T follicular helper cell (primary cell): ENCODE measurements at regions not wholly inside any gene's neighbourhood (a gene's known extent, or its start where the extent isn't known, plus 50 kb on each side); places are given as distances from the start of the nearest gene placed in this dataset.

ENCODE experiments used
- DNase-seq: peaks from one replicate; pipeline ENCODE4 v3.0.0-alpha.2; 2020; ENCODE audit warnings: low read depth

DNA sequence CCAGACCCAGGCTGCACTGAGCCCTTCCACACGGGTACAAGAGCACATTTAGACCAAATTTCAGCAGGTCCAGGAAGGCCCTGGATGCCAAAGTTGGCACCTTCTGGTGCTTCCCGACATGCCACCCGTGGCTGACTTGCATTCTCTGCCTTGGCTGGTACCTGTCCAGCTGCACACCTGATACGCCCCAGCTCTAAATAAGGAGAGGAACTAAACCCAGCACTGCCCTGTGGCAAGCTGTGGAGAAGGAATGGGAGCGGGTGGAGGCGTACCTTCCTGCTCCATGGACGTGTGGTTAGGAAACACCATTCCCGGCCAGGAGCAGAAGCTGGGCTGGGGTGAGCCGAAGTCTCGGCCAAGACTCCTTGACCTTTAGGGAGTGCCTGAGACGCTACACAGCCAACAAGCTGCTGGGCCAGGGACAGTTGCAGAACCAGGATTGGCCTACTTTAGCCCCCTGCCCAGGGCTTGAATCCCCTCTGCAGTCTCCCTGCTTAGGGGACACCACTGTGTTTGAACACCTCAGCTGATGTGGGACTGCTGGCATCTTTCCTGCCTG, 86.5 kb upstream of the TAF1B start:
- no peak for DNase-seq

DNA sequence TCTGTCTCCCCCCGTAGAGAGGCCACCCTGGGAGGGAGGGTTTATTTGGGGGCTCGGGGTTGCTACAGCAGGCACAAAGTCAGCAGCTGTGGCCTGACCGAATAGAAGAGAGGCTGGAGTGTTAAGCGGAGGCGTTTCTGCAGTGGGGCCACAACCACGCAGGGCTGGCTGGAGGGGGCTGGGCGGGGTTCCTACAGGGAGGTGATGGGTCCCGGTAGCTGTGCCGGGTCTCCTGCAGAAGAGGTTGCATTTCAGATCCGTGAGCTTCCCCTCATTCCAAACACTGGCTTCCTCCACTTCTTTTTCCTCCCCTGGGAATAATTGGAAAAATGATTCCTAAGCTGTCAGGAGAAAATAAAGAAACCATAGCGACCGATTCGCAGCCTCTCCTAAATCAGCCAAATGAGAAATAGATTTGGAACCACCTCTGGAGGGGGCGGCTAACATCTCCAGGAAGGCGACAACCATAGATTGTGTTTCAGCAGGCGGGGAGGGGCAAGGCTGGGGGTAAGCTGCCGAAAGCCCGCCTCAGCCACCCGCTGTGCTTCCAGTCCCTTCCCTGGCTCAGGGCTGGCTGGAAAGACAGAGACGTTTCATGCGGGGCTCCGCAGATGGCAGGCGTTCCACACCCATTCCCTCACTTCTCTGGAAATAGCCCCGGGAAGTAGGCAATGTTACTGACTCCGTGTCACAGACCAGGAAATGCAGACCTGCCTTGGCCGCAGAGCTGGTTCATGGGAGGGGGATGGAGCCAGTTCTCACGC, 85.6 kb upstream of the TAF1B start:
- DNase-seq: no peak

DNA sequence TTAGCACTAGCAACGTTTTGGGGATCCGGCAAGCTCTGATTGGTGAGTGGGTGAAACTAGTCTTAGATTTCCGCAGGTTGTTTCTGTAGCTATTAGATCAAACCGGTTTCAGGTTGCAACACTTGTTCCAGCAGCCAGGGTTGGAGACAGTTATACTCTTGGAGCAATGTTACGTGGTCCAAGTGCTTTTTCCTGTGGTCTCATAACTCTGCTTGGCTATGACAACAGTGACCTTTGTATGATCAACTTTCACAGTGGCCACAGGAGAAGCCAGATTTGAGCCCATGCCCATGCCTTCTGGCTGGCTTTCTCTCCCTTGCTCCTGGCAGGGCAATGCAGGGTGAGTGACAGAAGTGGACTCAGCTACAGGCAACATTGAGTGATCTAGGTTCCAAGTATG, 84.5 kb upstream of the TAF1B start:
- no peak for DNase-seq

DNA sequence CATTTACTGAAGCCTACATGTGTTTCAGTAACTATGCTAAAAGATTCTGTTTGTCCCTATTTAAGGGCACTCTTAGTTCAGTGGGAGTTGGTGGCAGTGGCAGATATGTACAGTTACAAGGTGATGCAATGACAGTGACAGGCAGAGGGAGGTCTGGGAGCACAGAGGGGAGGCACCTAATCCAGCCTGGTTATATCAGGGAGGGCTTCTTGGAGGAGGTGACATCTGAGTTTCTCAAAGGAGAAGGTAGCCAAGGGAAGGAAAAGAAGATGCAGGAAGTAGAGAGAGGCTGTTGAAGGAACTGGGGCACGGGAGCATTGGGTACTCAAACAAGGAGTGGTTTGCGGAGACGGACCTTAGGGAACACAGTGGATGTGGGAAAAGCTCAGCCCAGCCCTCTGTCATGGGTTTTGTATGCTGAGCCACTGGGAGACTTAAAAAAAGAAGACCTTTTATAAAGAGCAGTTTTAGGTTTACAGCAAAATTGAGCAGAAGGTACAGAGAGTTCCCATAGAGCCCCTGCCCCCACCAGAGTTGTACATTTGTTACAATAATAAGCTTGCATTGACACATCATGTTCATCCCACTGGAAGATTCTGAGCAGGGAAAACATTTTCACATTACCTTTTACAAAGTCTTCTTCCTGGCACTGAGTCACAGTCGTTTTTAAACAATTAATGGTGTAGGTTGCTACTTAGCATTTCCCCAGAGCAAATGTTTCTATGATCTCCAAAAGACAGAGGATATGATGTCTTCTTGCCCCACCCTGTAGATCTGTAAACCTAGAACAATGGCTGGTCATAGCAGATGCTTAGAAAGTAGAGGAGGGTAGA, 83.0 kb upstream of the TAF1B start:
- DNase-seq: no peak

GRCh38 chr2:9760902-9761228, 82.4 kb upstream of the TAF1B start:
- no peak for DNase-seq

DNA sequence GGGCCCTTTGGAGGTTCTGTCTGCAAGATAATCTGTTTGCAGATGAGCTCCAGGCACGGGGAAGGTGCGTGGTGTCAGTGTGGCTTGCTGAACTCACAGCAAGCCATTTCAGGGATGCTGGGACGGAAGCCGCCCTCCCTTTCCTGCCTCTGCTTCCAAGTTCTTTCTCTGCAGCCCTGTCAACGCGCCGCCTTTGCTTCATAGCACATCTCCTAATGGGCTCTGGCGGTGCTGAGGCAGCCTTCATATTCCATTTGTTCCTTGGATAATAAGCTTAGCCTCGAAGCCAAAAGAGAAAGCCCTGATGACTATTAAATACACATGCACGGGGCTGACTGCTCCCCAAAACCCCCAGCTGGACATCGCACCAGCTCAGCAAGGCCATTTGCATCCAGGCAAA, 81.7 kb upstream of the TAF1B start:
- DNase-seq: no peak

GRCh38 chr2:9762164-9762563, 81.1 kb upstream of the TAF1B start:
- DNase-seq: no peak

DNA sequence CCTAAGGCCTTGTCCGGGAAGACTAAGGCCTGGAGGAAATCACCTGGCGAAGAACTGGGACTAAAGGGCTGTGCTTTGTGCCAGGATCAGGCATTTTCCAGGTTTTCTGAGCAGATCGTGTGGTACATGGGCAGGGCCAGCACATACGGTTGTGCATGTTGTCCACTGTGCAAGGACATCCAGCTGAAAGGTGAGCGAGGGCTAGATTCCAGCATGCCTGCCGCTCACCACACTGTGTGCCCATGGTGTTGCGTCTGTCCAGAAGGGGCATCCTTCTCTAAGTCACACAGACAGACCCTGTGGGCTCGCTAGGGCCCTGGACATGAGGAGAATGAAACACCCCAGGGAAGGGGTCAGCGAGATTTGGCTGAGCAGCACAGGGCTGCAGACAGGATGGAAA, 80.3 kb upstream of the TAF1B start:
- DNase-seq: no peak

DNA sequence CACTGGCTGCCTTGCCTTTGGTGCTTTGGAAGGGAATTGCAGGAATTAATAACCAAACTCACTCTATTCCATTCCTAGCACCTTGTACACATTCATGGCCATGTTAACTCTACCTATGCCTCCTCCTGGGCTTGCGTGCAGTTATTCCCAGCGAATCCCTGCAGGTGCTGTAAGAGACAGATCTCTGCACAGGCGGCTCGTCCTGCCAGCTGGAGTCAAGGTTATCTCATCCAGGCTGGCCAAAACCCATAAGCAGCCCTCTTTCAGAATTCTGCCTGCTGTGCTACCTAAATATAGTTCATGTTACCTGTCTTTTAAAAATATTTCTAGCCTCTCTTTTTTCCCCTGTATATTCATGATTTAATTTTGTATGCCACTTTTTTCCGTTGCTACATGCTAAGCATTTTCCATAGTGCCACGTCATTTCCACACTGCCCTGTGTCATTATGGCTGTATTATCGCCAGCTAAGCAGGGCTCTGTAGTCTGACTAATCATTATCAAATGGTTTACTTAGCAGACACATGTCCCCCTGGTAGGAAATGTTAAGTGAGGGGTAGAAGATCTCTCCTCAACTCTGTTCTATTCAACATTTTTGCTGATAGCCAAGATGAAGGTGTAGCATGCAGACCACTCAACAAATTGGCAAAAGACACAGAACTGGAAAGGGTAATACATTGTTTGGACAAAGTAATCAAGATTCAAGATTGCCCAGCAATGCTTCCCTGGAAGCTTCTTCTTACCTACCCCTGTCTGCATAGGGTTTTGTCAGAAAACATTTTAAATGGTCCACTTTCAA, 79.7 kb upstream of the TAF1B start:
- DNase-seq: no peak

DNA sequence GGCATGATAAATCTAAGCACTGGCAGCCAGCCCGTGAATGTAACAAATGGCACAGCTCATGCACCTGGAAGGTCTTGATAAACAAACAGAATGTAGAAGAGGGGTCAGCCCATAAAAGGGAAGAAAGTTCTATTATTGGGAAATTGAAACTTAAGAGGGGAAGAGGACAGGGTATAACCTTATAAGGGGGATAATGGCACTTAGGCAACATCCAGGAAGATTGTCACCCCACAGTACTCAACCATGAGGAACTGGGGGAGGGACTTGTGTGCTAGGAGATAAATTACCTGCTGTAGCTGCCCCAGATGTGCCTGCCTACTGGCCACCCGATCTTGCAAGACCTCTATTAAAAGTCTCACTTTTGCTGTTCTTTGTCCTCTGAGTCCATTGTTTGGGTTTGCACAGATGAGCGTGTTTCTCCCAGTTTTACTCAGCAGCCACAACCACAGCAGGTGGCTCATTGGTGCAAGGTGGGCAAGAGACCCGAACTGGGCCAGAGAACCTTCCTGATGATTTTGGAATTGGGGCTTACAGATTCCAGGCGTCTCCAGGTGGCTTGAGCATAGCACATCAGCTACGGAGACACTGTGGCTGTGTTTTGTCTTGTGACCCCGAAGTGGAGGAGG, 79.0 kb upstream of the TAF1B start:
- DNase-seq: no peak

DNA sequence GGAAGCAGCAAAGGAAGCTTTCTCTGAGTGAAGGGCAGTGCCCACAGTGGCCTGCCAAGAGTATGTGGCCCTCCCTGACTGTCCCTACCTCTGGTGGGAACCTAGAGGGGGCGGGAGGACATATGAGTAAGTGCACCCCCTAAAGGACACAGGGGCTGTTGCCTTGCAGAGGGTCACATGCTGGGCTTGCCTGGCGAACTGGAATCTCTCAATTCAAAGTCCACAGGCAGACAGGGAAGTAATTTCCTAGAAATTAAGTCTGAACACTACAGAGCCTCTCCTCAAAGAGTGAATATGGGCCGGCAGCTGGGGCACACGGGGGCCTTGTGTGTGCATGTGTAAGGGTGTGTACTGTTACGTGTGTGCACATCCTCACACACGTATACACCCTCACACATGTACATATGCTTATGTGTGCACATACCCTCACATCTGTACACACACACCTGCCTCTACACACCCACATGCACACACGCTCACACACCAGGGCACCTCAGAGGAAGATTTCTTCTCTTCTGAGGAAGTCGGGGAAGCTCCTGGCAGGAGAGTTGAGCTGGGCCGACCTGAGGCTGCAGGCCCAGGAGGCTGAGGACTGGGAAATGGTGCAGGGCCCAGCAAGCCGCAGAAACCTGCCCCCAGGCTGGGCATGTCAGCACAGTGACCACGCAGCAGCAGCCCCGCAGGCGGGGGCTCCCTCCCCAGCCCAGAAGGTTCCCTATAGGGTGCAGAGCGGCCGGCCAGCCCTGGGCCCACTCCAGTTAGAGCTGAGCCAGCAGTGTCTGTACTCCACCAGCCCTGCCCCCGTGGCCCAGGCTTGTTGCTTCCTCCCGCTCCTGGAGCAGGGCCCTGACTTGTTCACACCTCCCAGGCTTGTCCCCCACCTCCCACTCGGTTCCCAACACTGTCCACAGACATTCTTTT, 77.4 kb upstream of the TAF1B start:
- no peak for DNase-seq

DNA sequence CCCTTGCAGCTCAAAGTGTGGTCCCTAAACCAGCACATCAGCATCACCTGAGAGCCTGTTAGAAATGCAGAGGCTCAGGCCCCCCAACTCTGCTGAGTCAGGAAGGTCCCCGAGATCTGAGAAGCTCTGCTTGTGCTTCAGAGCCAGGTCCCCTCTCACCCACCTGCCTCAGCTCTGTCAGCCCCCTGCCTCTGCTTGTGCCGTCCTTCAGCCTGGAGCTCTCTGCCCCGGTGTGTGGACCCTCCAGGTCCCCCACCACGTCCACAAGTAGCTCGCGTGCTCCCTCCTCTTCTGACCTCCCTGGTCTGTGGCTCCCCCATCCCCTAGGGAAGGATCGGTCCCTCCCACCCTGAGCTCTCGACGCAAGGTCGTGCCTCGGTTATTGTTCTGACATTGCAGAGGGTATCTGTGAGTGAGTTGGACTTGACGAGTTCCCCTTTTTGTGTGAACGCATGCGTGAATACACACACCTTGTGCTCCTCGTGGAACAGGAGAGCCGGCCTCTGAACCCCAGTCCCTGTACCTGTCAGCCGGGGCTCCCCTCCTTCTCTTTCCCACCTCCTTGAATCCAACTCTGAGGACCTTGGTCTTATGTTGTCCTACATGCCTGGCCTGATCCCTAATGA, 75.5 kb upstream of the TAF1B start:
- DNase-seq: no peak

GRCh38 chr2:9768388-9768787, 74.9 kb upstream of the TAF1B start:
- DNase-seq: no peak

DNA sequence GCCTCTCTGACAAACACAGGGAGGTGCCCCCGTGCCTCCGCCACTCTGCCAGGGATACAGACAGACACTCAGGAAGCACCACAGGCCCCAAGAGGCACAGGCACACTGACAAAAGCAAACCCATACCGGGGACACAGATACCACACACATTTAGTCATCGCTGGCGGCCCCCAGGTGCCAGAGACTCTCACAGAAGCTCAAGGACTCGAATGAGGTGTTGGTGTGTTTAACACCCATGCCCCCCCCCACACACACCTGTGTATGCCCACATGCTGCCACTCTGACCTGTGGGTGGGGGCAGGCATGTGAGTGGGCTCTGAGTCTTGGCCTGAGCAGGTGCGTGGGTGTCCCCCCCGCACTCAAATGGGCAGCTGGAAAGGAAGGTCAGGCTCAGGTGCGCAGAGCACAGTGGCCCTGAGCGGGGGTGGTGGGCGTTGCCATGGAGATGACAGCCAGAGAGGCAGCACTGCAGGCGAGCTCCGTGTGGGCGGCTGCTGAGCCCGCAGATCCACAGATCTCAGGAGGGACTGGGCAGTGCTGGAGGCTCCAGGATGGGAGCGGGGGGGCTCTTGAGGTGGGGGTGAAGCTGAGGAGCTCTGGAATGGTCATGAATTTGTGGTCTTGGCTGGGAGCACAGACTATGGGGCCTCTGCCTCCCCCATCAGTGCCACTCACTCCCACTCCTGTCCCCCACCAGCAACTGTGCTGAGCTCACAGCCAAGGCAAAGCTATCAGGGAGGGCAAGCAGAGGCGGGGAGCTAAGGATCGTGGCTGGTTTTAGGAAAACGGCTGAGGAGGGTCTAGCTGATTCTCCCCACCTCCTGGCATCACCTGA, 73.9 kb upstream of the TAF1B start:
- DNase-seq: no peak

GRCh38 chr2:9770006-9770307, 73.3 kb upstream of the TAF1B start:
- no peak for DNase-seq

DNA sequence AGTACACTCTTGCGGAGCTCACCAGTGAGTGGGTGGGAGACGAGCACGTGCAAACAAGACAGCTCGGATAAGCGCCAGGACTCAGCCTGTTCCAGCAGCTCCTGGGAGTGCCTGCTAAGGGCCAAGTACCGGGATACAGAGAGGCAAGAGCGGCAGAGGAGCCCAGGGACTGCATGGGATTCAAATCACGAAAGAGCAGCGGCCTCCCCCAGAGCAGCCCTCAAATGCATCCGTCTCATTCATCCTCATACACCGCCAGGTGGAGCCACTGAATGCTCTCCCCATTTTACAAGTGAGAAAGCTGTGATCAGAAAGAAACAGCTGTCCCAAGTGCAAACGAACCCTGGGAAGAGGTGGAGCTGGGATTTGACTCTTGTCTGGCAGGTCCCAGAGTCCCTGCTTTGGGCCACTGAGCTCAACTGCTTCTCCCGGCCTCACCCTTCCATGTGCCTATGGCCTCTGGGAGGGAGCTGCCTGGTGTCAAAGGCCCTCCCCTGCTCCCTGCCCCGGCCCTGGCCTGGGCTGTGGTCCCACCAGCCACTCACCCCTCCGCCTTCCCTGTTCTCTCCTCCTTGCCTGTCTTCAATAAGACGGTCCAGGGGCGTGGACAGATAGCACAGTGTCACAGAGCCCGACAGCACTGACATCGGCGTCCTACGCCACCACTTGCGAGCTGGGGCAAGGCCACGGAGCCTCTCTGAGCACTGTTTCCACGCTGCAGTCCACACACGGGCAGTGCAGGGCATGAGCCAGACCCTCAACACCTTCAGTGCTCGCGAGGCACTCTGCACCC, 72.8 kb upstream of the TAF1B start:
- DNase-seq: peak; percentile 30

- no peak for DNase-seq
Measured at GRCh38 chr2:9771101-9771449, 72.2 kb upstream of the TAF1B start.

DNA sequence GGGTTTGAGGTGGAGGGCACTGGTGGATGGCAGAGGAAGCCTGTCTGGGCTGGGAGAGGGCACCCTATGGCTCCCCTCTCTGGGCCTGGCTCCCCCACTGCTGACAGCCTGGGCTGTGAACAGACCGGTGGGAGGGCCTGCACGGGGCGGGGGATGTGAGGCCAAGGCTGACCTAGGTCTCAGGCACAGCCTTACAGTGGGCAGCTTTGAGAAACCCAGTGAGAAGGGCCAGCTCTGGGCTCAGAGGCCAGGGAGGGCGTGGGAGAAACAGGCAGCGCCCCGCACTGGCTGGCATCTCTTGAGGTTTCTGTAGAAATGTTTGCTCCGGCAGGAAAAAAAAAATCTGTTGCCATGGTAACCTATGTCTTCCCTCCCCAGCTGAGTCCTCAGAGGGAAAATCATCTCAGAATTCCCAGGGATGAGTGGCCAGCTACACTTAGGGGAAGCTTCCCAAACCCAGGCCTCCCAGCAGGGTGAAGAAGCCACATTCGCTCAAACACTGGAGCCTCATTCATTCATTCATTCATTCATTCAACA, 71.7 kb upstream of the TAF1B start:
- DNase-seq: no peak
